ENCODE measurements at regions not wholly inside any gene's neighbourhood (a gene's known extent, or its start where the extent isn't known, plus 50 kb on each side); places are given as distances from the start of the nearest gene placed in this dataset.

DNA sequence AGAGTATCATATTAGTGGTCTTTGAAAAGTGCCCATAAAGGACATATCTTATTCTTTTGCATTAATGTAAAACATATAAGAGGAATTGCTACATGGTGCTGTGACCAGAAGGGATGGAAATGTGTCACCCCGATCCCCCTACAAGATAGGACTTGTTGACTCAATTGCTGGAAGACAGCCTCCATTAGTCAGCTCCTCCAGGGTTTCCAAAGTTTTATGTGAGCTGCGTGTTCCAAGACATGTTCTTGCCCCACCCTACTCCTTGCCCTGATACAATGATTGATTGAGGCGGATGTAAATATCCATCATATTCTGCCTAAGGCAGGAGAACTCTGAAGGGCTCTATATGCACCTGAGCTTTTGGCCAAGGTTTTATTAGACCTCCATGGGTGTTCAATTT lies 541.0 kb upstream of the ZEB2 start:
- H3K9me3 ChIP-seq, result no peaks in the 10 kb centered on the region
- ATAC-seq (no peak), DNase-seq (no peak)
- no peaks in the 10 kb centered on the region for H3K27me3 ChIP-seq
- TF ChIP-seq, protein P1, sequence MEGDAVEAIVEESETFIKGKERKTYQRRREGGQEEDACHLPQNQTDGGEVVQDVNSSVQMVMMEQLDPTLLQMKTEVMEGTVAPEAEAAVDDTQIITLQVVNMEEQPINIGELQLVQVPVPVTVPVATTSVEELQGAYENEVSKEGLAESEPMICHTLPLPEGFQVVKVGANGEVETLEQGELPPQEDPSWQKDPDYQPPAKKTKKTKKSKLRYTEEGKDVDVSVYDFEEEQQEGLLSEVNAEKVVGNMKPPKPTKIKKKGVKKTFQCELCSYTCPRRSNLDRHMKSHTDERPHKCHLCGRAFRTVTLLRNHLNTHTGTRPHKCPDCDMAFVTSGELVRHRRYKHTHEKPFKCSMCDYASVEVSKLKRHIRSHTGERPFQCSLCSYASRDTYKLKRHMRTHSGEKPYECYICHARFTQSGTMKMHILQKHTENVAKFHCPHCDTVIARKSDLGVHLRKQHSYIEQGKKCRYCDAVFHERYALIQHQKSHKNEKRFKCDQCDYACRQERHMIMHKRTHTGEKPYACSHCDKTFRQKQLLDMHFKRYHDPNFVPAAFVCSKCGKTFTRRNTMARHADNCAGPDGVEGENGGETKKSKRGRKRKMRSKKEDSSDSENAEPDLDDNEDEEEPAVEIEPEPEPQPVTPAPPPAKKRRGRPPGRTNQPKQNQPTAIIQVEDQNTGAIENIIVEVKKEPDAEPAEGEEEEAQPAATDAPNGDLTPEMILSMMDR (IDR thresholded peaks at IDR 0.05), result no peak
- no peaks in the 10 kb centered on the region for H3K36me3 ChIP-seq
- H3K27ac ChIP-seq, result no peak overlapping the region
- H3K4me3 ChIP-seq, result no peak overlapping the region
- H3K4me1 ChIP-seq, result no peaks in the 10 kb centered on the region
- intact Hi-C loops (cut with DNase I), result no loop called here

DNA sequence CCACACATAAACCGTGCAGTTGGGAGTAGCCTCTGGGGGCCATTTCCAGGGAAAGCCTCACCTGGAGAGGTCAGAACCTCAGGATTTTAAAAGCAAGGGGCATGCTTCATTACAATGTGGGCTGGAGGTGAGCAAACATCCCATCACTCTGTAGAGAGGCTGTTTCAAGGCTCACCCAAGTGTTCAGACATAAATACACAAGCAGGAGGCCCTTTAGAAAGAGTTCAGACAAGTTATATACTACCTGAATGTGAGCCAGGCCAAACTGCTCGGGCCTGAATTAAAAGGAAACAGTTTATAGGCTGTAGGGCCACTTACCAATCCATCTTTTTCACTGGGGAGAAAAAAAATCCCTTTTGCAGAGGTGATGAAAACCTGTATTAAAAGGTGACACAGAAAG lies 540.0 kb upstream of the ZEB2 start:
- H3K36me3 ChIP-seq, result no peaks in the 10 kb centered on the region
- H3K27me3 ChIP-seq, result no peaks in the 10 kb centered on the region
- TF ChIP-seq, protein P1 (IDR thresholded peaks at IDR 0.05), result no peak
- no peaks in the 10 kb centered on the region for H3K9me3 ChIP-seq
- DNase-seq (no peak), ATAC-seq (no peak)
- H3K4me1 ChIP-seq, result no peaks in the 10 kb centered on the region
- no peak overlapping the region for H3K27ac ChIP-seq
- H3K4me3 ChIP-seq, result no peak overlapping the region
- intact Hi-C loops (cut with DNase I), result no loop called here

DNA sequence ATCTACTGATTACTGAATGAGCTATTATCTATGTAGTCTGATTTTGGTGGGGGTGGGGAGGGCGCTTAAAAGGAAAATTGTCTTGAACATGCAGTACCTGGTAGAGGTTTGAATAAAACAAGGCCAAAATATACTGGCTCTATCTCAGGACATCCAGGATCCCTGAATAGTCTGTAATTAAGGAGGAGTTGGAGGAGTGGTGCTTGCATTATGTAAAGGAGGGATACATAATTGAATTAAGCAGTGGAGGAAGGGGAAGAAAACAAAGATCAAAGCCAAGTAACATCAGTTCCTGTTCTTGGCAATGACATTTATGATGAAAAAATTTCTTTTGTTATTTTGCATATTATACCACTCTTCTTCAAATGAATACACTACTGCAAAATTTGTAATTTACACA lies 539.4 kb upstream of the ZEB2 start:
- no peak overlapping the region for H3K27ac ChIP-seq
- TF ChIP-seq, protein P1 (IDR thresholded peaks at IDR 0.05), result no peak
- intact Hi-C loops (cut with DNase I), result no loop called here
- H3K4me3 ChIP-seq, result no peak overlapping the region
- no peaks in the 10 kb centered on the region for H3K9me3 ChIP-seq
- DNase-seq (no peak), ATAC-seq (no peak)
- H3K4me1 ChIP-seq, result no peaks in the 10 kb centered on the region
- H3K36me3 ChIP-seq, result no peaks in the 10 kb centered on the region
- no peaks in the 10 kb centered on the region for H3K27me3 ChIP-seq

DNA sequence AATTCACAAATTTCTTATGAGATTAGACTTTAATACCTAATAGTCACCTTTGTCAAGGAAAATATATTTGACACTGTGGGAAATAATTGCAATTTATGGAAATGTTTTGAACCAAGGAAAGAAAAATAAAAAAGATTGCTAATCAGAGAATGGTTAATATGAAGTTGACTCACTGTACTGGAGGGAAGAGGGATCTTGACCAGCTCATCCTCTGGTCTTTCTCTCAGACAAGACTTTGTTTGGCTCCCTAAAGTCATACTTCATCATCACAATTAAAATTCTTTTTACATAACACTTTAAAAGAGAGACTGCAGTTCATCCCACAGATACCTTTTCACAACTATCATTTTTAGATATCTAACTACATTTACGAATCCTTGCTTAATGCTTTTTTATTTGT lies 538.5 kb upstream of the ZEB2 start:
- H3K36me3 ChIP-seq, result no peaks in the 10 kb centered on the region
- no peak overlapping the region for H3K27ac ChIP-seq
- TF ChIP-seq, protein P1 (IDR thresholded peaks at IDR 0.05), result no peak
- no peak overlapping the region for H3K4me3 ChIP-seq
- no peaks in the 10 kb centered on the region for H3K4me1 ChIP-seq
- intact Hi-C loops (cut with DNase I), result no loop called here
- DNase-seq (no peak), ATAC-seq (no peak)
- H3K27me3 ChIP-seq, result no peaks in the 10 kb centered on the region
- no peaks in the 10 kb centered on the region for H3K9me3 ChIP-seq

DNA sequence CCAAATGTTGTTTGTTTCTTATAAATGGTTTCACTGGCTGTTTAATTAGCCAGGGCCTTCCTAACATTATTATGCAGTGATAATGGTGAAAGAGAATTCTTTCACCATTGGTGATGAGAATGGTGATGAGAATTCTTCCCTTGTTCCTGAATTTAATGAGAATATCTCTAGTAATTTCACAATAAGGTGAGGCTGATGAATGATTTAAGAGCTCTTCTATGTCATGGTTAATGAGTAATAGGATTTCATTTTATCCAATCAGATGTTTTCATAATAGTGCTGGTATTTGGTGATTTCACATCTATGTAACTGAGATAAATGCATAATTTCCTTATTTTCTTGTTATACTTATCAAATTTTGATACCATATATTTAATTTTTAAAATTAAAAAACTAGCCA lies 535.7 kb upstream of the ZEB2 start:
- Histone ChIP-seq H3K36me3 (no peaks in the 10 kb centered on the region), H3K27ac (no peak overlapping the region), H3K4me1 (no peaks in the 10 kb centered on the region), H3K27me3 (no peaks in the 10 kb centered on the region), H3K9me3 (no peaks in the 10 kb centered on the region), H3K4me3 (no peak overlapping the region)
- intact Hi-C loops (cut with DNase I), result no loop called here
- TF ChIP-seq, protein P1 (IDR thresholded peaks at IDR 0.05), result no peak
- DNase-seq, result no peak
- ATAC-seq, result no peak

Measured in left lung (tissue), 4 donors.